ENCODE measurements at regions not wholly inside any gene's neighbourhood (a gene's known extent, or its start where the extent isn't known, plus 50 kb on each side); places are given as distances from the start of the nearest gene placed in this dataset.

- TF ChIP-seq CTCF (IDR thresholded peaks at IDR 0.05) (no peak), POLR2A (IDR thresholded peaks at IDR 0.05) (no peak)
Measured at GRCh38 chr18:44149706-44150105, 531.0 kb upstream of the SETBP1 start.
